Thyroid gland (tissue), 4 donors: ENCODE measurements at regions not wholly inside any gene's neighbourhood (a gene's known extent, or its start where the extent isn't known, plus 50 kb on each side); places are given as distances from the start of the nearest gene placed in this dataset.
"Not testable (repeated sequence)": the region's sequence is repeated elsewhere in the genome, so short reads cannot be mapped to it uniquely, and the experiment has no call there.

Experiments used
- DNase-seq, 2 donors: peaks; one replicate each; pipeline ENCODE4 v3.0.0-alpha.2; 2019
- H3K27ac ChIP-seq, 3 donors: fragments of 200-600 bp; sonication (generic); 1 replicate in 2 of 3; 2 replicates in 1 of 3; pipeline ENCODE4 v1.5.1; 2016 to 2019; ENCODE audit warnings: mild to moderate bottlenecking in 1 of 3, moderate library complexity in 1 of 3
- H3K27me3 ChIP-seq: fragments of 200-600 bp; sonication (generic); one replicate; pipeline ENCODE4 v1.5.1; 2019
- H3K36me3 ChIP-seq, 2 donors: fragments of 200-600 bp; sonication (generic); one replicate each; pipeline ENCODE4 v1.5.1; 2016 to 2019
- H3K4me1 ChIP-seq, 2 donors: fragments of 200-600 bp; sonication (generic); one replicate each; pipeline ENCODE4 v1.5.1; 2017 to 2019
- H3K4me3 ChIP-seq, 3 donors: fragments of 200-600 bp; sonication (generic); replicated peaks in 1 of 3; 1 replicate in 2 of 3; 2 replicates in 1 of 3; pipeline ENCODE4 v1.5.1; 2016; ENCODE audit warnings: mild to moderate bottlenecking in 1 of 3
- H3K9me3 ChIP-seq: fragments of 200-600 bp; sonication (generic); one replicate; pipeline ENCODE4 v1.5.1; 2017
- CTCF ChIP-seq, 6 experiments: fragments of 200-600 bp in 3 of 6; fragments of 450-650 bp in 3 of 6; sonication (generic) in 3 of 6; IDR thresholded peaks; one replicate each; pipeline ENCODE4 v1.5.1; 2016 to 2019; ENCODE audit warnings: antibody characterized with exemption in 6 of 6, mild to moderate bottlenecking in 2 of 6, inconsistent platforms in 1 of 6, moderate library complexity in 1 of 6
- POLR2A ChIP-seq, 2 donors: fragments of 450-650 bp; IDR thresholded peaks; one replicate each; pipeline ENCODE4 v1.6.1; 2017; ENCODE audit warnings: antibody characterized with exemption in 2 of 2, mild to moderate bottlenecking in 2 of 2, moderate library complexity in 1 of 2
- WGBS, 2 donors: methylation state at CpG; one replicate each; pipeline ENCODE4 v1.1.5; 2017; 5-methylcytosine and 5-hydroxymethylcytosine counted together
- intact Hi-C: fragments of 100-400 bp; cut with DNase I; formaldehyde crosslinking; loops from one replicate; pipeline ENCODE4 v1.15.1; 2023

- no peak for DNase-seq
- no peaks in the 10 kb centered on the region for H3K36me3 ChIP-seq
- no peaks in the 10 kb centered on the region for H3K9me3 ChIP-seq
- 48 to 58% methylated on average over 6 of the region's 6 CpGs for WGBS, 2 donors
- H3K4me3 ChIP-seq: no peak overlapping the region
- H3K4me1 ChIP-seq: no peaks in the 10 kb centered on the region
- intact Hi-C loops: no loop called here
- TF ChIP-seq POLR2A (IDR thresholded peaks at IDR 0.05) (no peak), CTCF (IDR thresholded peaks at IDR 0.05) (no peak)
- no peaks in the 10 kb centered on the region for H3K27me3 ChIP-seq
- H3K27ac ChIP-seq: no peak overlapping the region
These were observed 138.3 kb downstream of the DNAJB6 start for GRCh38 chr7:157475095-157475494.

- Histone ChIP-seq H3K9me3 (no peaks in the 10 kb centered on the region), H3K27me3 (no peaks in the 10 kb centered on the region), H3K4me3 (no peak overlapping the region), H3K4me1 (no peaks in the 10 kb centered on the region), H3K36me3 (no peaks in the 10 kb centered on the region), H3K27ac (no peak overlapping the region)
- intact Hi-C loops: no loop called here
- no peak for DNase-seq
- 84 to 87% methylated on average over 10 of the region's 10 CpGs for WGBS, 2 donors
- TF ChIP-seq POLR2A (IDR thresholded peaks at IDR 0.05) (no peak), CTCF (IDR thresholded peaks at IDR 0.05) (no peak)
These were observed 138.8 kb downstream of the DNAJB6 start for GRCh38 chr7:157475601-157476000.

DNA sequence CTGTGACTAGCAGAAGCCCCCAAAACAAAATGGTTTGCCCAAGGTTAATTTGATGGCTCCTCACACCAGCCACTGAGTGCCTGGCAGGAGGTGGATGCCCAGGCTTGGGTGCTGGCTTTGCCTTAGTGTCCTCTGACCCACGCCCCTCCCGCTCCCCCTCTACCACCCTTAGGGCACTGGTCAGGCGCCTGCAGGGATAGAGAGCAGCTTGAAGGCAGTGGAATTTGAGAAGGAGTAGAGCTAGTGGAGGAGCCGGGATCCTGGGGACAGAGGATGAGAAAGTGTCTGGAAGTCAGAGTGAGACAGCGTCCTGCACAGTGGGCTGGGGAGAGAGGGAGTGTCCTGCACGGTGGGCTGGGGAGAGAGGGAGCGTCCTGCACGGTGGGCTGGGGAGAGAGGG, 139.4 kb downstream of the DNAJB6 start:
- H3K4me1 ChIP-seq: no peaks in the 10 kb centered on the region
- no peaks in the 10 kb centered on the region for H3K36me3 ChIP-seq
- DNase-seq: no peak
- H3K27me3 ChIP-seq: no peaks in the 10 kb centered on the region
- no peak overlapping the region for H3K4me3 ChIP-seq
- intact Hi-C loops: no loop called here
- no peak for TF ChIP-seq POLR2A (IDR thresholded peaks at IDR 0.05)
- TF ChIP-seq CTCF (IDR thresholded peaks at IDR 0.05): no peak
- 57 to 62% methylated on average over 6 to 8 of the region's 8 CpGs for WGBS, 2 donors
- H3K27ac ChIP-seq: no peak overlapping the region
- H3K9me3 ChIP-seq: no peaks in the 10 kb centered on the region

GRCh38 chr7:157476654-157477549, 140.1 kb downstream of the DNAJB6 start:
- no peaks in the 10 kb centered on the region for H3K36me3 ChIP-seq
- H3K4me3 ChIP-seq: no peak overlapping the region
- TF ChIP-seq CTCF (IDR thresholded peaks at IDR 0.05) (no peak), POLR2A (IDR thresholded peaks at IDR 0.05) (no peak)
- 77 to 83% methylated on average over 12 to 17 of the region's 17 CpGs for WGBS, 2 donors
- no peaks in the 10 kb centered on the region for H3K27me3 ChIP-seq
- DNase-seq: no peak
- H3K4me1 ChIP-seq: no peaks in the 10 kb centered on the region
- no peak overlapping the region for H3K27ac ChIP-seq
- H3K9me3 ChIP-seq: no peaks in the 10 kb centered on the region
- intact Hi-C loops: no loop called here

DNA sequence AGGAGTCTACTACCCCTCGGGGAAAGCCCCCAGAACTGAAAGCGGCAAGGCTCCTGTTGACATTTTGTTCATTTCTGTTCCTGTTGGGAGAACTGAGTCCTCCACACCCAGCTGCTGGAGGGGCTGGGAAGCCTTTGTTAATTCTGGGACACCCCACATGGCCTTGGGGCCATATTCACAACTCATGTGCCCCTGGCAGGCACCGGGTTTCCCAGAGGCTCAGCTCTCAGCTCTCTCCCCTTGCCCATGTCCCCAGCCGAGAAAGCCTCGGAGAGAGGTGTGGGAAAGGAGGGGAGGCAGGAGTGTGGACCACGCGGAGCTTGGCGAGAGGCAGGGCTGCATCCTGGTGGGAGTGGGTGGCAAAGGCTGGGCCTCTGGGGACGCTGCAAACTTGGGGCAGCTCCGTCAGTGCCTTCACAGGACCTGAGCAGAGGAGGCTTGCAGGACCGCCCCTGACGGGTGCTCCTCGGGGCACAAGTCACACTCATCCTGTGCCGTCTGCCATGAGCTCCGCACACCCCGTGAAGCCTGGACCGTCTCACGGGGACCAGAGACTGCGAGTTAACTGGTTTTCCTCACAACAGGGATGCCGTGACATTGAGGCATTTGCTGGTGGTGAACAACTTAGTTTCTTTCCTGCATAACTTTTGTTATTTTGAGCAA, 140.9 kb downstream of the DNAJB6 start:
- no peak for TF ChIP-seq CTCF (IDR thresholded peaks at IDR 0.05)
- Histone ChIP-seq H3K36me3 (no peaks in the 10 kb centered on the region), H3K27ac (no peak overlapping the region), H3K9me3 (no peaks in the 10 kb centered on the region), H3K4me1 (no peaks in the 10 kb centered on the region), H3K4me3 (no peak overlapping the region), H3K27me3 (no peaks in the 10 kb centered on the region)
- WGBS, 2 donors: 64 to 66% methylated on average over 15 to 20 of the region's 20 CpGs
- no peak for DNase-seq
- intact Hi-C loops: no loop called here

DNA sequence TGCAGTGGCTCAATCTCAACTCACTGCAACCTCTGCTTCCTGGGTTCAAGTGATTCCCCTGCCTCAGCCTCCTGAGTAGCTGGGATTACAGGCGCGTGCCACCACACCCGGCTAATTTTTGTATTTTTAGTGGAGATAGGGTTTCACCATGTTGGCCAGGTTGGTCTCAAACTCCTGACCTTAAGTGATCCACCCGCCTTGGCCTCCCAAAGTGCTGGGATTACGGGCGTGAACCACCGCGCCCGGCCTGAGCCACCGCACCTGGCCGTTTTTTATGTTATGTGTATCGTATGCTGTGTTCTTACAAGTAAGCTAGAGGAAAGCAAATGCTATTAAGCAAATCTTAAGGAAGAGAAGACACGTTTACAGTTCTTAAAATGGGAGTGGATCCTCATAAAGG, 141.8 kb downstream of the DNAJB6 start:
- 86 to 87% methylated on average over 13 of the region's 13 CpGs for WGBS, 2 donors
- H3K27me3 ChIP-seq, H3K27ac ChIP-seq, H3K9me3 ChIP-seq, DNase-seq, intact Hi-C loops, H3K4me3 ChIP-seq, H3K36me3 ChIP-seq, H3K4me1 ChIP-seq: not testable (repeated sequence)
